ENCODE measurements at regions not wholly inside any gene's neighbourhood (a gene's known extent, or its start where the extent isn't known, plus 50 kb on each side); places are given as distances from the start of the nearest gene placed in this dataset.
"Not testable (repeated sequence)": the region's sequence is repeated elsewhere in the genome, so short reads cannot be mapped to it uniquely, and the experiment has no call there.

- DNase-seq = no peak
These were observed 1183.6 kb upstream of the ATXN8OS start for GRCh38 chr13:68923995-68924394.

- DNase-seq = no peak
These were observed 1198.7 kb upstream of the ATXN8OS start for GRCh38 chr13:68908879-68909278.

- DNase-seq = no peak
These were observed 1202.4 kb upstream of the ATXN8OS start for GRCh38 chr13:68905186-68905585.

GRCh38 chr13:68897331-68897928, 1210.2 kb upstream of the ATXN8OS start:
- no peak for DNase-seq

- DNase-seq = no peak
These were observed 1211.9 kb upstream of the ATXN8OS start for GRCh38 chr13:68895696-68896095.

GRCh38 chr13:68893721-68894120, 1213.9 kb upstream of the ATXN8OS start:
- not testable (repeated sequence) for DNase-seq

- DNase-seq = not testable (repeated sequence)
These were observed 1215.0 kb upstream of the ATXN8OS start for GRCh38 chr13:68892596-68892995.

GRCh38 chr13:68890101-68890500, 1217.5 kb upstream of the ATXN8OS start:
- not testable (repeated sequence) for DNase-seq

GRCh38 chr13:68888832-68889231, 1218.8 kb upstream of the ATXN8OS start:
- no peak for DNase-seq

GRCh38 chr13:68872338-68872737, 1235.3 kb upstream of the ATXN8OS start:
- DNase-seq = no peak

- DNase-seq = no peak
These were observed 1256.6 kb upstream of the ATXN8OS start for GRCh38 chr13:68851026-68851425.

- DNase-seq = no peak
These were observed 1257.5 kb upstream of the ATXN8OS start for GRCh38 chr13:68850160-68850559.

- DNase-seq = no peak
These were observed 1261.0 kb upstream of the ATXN8OS start for GRCh38 chr13:68846663-68847062.

- no peak for DNase-seq
These were observed 1273.3 kb upstream of the ATXN8OS start for GRCh38 chr13:68834375-68834774.

- no peak for DNase-seq
These were observed 1290.9 kb upstream of the ATXN8OS start for GRCh38 chr13:68816715-68817114.

GRCh38 chr13:68813180-68813796, 1294.3 kb upstream of the ATXN8OS start:
- no peak for DNase-seq

GRCh38 chr13:68810660-68811059, 1297.0 kb upstream of the ATXN8OS start:
- no peak for DNase-seq

- DNase-seq = no peak
These were observed 1299.2 kb upstream of the ATXN8OS start for GRCh38 chr13:68808456-68808855.

GRCh38 chr13:68806125-68806524, 1301.5 kb upstream of the ATXN8OS start:
- no peak for DNase-seq

GRCh38 chr13:68784275-68784674, 1323.4 kb upstream of the ATXN8OS start:
- DNase-seq = no peak

GRCh38 chr13:68759617-68760016, 1348.0 kb upstream of the ATXN8OS start:
- no peak for DNase-seq

GRCh38 chr13:68749796-68750195, 1357.8 kb upstream of the ATXN8OS start:
- no peak for DNase-seq

- no peak for DNase-seq
These were observed 1359.6 kb upstream of the ATXN8OS start for GRCh38 chr13:68748038-68748437.

GRCh38 chr13:68745502-68745901, 1362.1 kb upstream of the ATXN8OS start:
- DNase-seq = no peak

- no peak for DNase-seq
These were observed 1370.7 kb upstream of the ATXN8OS start for GRCh38 chr13:68736961-68737360.

Data from NCI-H446 treated with DMSO at 0.1 percent for 48 hours (cell line).